Pancreas (tissue), 10 donors: ENCODE measurements at regions not wholly inside any gene's neighbourhood (a gene's known extent, or its start where the extent isn't known, plus 50 kb on each side); places are given as distances from the start of the nearest gene placed in this dataset.

Experiments
- ATAC-seq, 4 donors: fragments of 200-7000 bp; cut with Tn5 transposase; one replicate each; pipeline versions ENCODE4 v1.8.0 to v1.9.1; 2020; ENCODE audit warnings: mild to moderate bottlenecking in 4 of 4, moderate library complexity in 4 of 4
- DNase-seq, 6 donors: peaks; one replicate each; pipeline ENCODE4 v3.0.0-alpha.2; 2020
- FAIRE-seq: peaks from 2 replicates; lab custom pipeline; 2012; peaks lifted over from hg19 to GRCh38; lab: Jason Lieb, UNC
- H3K27ac ChIP-seq, 4 donors: fragments of 200-600 bp; sonication (generic); 1 replicate in 3 of 4; 2 replicates in 1 of 4; pipeline versions ENCODE4 v1.5.0 to v1.8.0; 2020
- H3K27me3 ChIP-seq, 4 donors: fragments of 200-600 bp; one replicate each; pipeline ENCODE4 v1.8.0; 2021
- H3K36me3 ChIP-seq, 3 donors: fragments of 200-600 bp; sonication (generic) in 1 of 3; one replicate each; pipeline versions ENCODE4 v1.5.0 to v1.8.0; 2020 to 2021
- H3K4me1 ChIP-seq, 3 donors: fragments of 200-600 bp; one replicate each; pipeline ENCODE4 v1.8.0; 2021
- H3K4me3 ChIP-seq, 4 donors: fragments of 200-600 bp; sonication (generic) in 2 of 4; one replicate each; pipeline versions ENCODE4 v1.5.0 to v1.8.0; 2020 to 2021
- H3K9me3 ChIP-seq, 4 donors: fragments of 200-600 bp; one replicate each; pipeline ENCODE4 v1.8.0; 2021
- WGBS, 2 donors: extraction: QIAGEN DNeasy Blood & Tissue Kit; methylation state at CpG; one replicate each; pipeline ENCODE4 v1.1.7; 2013; 5-methylcytosine and 5-hydroxymethylcytosine counted together
- intact Hi-C, 3 donors: fragments of 100-400 bp; cut with DNase I; formaldehyde crosslinking; loops; one replicate each; pipeline versions ENCODE4 v1.11.1 to v1.14.2; 2022
- TF ChIP-seq, protein P1 (sequence below), 4 donors: fragments of 200-600 bp; sonication (generic) in 3 of 4; IDR thresholded peaks; one replicate each; pipeline versions ENCODE4 v1.5.0 to v1.8.0; 2021; ENCODE audit warnings: antibody characterized with exemption in 4 of 4
- donor health status: healthy with polysubstance abuse.
- donor health status: DM: no; HTN: no; CAD: no; lungs with moderate emphysema.
- donor health status: DM: no; HTN: no; CAD: no.
- donor health status: control.
- donor health status: control.
- donor health status: Bipolar disorder and iron deficiency.
- donor health status: DM: yes; HTN: yes; CAD: no.
- donor health status: DM: no; HTN: no; CAD: no.
- donor health status: DM: no; HTN: no; CAD: no.
- donor health status: DM: yes; HTN: yes; CAD: no.

DNA sequence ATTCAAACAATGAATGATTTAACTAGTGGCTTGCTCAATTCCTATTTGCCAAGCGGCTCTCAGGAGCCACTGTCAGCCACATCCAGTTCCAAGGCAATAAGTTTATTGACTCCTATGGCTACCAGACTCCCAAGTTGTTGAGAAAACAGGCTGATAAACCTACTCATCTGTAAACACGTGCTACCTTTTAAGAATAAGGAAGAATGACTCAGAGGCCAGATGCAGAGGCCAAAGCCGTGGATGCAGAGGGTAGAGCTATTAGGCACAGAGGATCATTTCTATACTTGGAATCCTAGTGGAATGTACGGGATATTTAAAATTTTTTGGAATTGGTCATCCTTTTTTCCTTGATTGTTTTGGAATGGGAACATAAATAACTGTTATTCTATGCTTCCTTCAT lies 1921.1 kb downstream of the OLFM4 start:
- no peak for DNase-seq
- no peaks in the 10 kb centered on the region for H3K27me3 ChIP-seq
- no peak overlapping the region for H3K4me3 ChIP-seq
- no peak overlapping the region for H3K27ac ChIP-seq
- intact Hi-C loops = no loop called here
- ATAC-seq = no peak
- no peaks in the 10 kb centered on the region for H3K4me1 ChIP-seq
- H3K9me3 ChIP-seq = no peaks in the 10 kb centered on the region
- 48 to 50% methylated on average over 4 of the region's 4 CpGs for WGBS, 2 donors
- FAIRE-seq = no peak
- H3K36me3 ChIP-seq = no peaks in the 10 kb centered on the region
- TF ChIP-seq, protein P1, sequence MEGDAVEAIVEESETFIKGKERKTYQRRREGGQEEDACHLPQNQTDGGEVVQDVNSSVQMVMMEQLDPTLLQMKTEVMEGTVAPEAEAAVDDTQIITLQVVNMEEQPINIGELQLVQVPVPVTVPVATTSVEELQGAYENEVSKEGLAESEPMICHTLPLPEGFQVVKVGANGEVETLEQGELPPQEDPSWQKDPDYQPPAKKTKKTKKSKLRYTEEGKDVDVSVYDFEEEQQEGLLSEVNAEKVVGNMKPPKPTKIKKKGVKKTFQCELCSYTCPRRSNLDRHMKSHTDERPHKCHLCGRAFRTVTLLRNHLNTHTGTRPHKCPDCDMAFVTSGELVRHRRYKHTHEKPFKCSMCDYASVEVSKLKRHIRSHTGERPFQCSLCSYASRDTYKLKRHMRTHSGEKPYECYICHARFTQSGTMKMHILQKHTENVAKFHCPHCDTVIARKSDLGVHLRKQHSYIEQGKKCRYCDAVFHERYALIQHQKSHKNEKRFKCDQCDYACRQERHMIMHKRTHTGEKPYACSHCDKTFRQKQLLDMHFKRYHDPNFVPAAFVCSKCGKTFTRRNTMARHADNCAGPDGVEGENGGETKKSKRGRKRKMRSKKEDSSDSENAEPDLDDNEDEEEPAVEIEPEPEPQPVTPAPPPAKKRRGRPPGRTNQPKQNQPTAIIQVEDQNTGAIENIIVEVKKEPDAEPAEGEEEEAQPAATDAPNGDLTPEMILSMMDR (IDR thresholded peaks at IDR 0.05) = no peak

DNA sequence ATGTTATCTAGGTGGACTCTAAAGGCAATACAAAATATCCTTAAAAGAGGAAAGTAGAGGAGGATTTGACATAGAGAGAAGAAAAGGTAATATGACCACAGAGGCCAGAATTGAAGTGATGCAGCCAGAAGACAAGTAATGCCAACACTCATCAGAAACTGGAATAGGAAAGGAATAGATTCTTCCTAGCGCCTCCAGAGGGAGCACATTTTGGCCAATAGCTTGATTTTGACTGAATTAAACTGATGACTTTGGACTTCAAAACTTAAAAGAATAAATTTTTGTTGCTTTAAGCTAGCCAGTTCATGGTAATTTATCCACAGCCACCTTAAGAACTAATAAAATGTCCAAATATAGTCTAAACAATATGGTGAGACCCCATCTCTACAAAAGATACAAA lies 1921.9 kb downstream of the OLFM4 start:
- Histone ChIP-seq H3K27me3 (no peaks in the 10 kb centered on the region), H3K36me3 (no peaks in the 10 kb centered on the region), H3K4me3 (no peak overlapping the region), H3K27ac (no peak overlapping the region), H3K9me3 (no peaks in the 10 kb centered on the region), H3K4me1 (no peaks in the 10 kb centered on the region)
- intact Hi-C loops = no loop called here
- no peak for ATAC-seq
- WGBS, 2 donors = 66 to 71% methylated on average over 1 of the region's 1 CpG
- TF ChIP-seq, protein P1 (IDR thresholded peaks at IDR 0.05) = no peak
- no peak for FAIRE-seq
- no peak for DNase-seq

DNA sequence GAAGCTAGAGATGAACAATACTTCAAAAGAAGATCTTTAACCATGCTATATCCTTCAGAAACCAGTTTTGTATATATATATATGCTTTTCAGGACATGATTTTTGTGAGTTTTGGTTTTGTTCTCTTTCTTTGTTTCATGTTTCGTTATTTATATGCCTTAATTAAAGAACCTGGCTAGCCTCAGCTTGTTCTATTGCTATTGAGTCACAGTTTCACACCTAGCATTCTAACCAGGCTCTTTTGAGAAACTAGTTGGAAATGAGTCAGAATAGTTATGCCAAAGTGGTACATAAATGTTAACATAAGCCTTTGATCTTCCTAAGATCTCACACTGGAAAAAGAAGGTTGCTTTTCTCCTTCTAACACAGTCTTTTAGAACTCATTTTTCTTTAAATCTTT lies 1925.2 kb downstream of the OLFM4 start:
- no peak for ATAC-seq
- no peak for FAIRE-seq
- no peaks in the 10 kb centered on the region for H3K9me3 ChIP-seq
- H3K27me3 ChIP-seq = no peaks in the 10 kb centered on the region
- DNase-seq = no peak
- H3K27ac ChIP-seq = no peak overlapping the region
- no peaks in the 10 kb centered on the region for H3K36me3 ChIP-seq
- no peaks in the 10 kb centered on the region for H3K4me1 ChIP-seq
- WGBS, 2 donors = 52 to 56% methylated on average over 1 of the region's 1 CpG
- intact Hi-C loops = no loop called here
- no peak overlapping the region for H3K4me3 ChIP-seq
- TF ChIP-seq, protein P1 (IDR thresholded peaks at IDR 0.05) = no peak

DNA sequence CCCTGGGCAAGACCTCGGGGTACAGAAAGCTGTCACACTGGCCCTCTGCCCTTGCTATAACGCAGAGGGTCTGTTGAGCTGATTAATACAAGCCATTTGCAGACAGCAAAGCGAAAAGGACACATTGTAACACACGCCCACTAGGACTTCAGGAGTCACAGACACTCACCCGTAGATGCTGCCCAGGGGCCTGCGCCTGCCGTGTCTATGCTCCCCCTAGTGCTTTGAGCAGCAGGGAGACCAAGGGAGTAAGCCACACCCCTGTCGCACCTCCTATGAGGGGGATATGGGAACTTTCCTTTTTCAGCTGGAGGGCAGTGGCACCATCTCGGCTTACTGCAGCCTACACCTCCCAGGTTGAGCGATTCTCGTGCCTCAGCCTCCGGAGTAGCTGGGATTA lies 1930.2 kb downstream of the OLFM4 start:
- TF ChIP-seq, protein P1 (IDR thresholded peaks at IDR 0.05) = no peak

DNA sequence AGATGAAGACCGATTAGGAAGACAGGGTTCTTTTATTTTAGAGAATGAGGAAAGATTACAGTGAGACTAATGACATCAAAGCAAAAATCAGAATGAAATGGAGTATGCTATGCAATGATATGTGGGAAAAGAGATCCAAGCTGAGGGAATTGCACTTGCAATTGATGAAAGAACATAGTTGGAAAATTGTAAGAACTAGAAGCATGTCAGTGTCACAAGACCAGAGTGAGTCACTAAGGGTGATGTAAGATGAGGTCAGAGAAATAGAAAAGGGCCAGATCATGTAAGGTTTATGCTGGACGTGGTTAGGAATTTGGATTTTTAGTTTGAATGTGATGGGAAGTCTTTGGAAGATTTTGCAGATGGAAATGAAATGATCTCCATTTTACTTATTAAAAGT lies 1937.3 kb downstream of the OLFM4 start:
- TF ChIP-seq, protein P1 (IDR thresholded peaks at IDR 0.05) = no peak
- intact Hi-C loops = no loop called here
- Histone ChIP-seq H3K4me3 (no peak overlapping the region), H3K27me3 (no peaks in the 10 kb centered on the region), H3K9me3 (no peaks in the 10 kb centered on the region), H3K36me3 (no peaks in the 10 kb centered on the region), H3K4me1 (no peaks in the 10 kb centered on the region), H3K27ac (no peak overlapping the region)
- WGBS, 2 donors = 64 to 72% methylated on average over 2 of the region's 2 CpGs
- no peak for FAIRE-seq
- no peak for DNase-seq
- no peak for ATAC-seq

More for the DNA sequence above, 1930.2 kb downstream of the OLFM4 start:
- ATAC-seq (no peak), DNase-seq (no peak), FAIRE-seq (no peak)
- H3K36me3 ChIP-seq = no peaks in the 10 kb centered on the region
- no peaks in the 10 kb centered on the region for H3K4me1 ChIP-seq
- H3K27me3 ChIP-seq = no peaks in the 10 kb centered on the region
- H3K4me3 ChIP-seq = no peak overlapping the region
- H3K9me3 ChIP-seq = no peaks in the 10 kb centered on the region
- intact Hi-C loops = no loop called here
- WGBS, 2 donors = 85% methylated on average over 12 of the region's 12 CpGs
- no peak overlapping the region for H3K27ac ChIP-seq
